B cell (primary cell): ENCODE measurements at regions not wholly inside any gene's neighbourhood (a gene's known extent, or its start where the extent isn't known, plus 50 kb on each side); places are given as distances from the start of the nearest gene placed in this dataset.

Experiments
- ATAC-seq: fragments of 200-7000 bp; cut with Tn5 transposase; one replicate; pipeline ENCODE4 v1.10.0; 2021; ENCODE audit warnings: low read depth, mild to moderate bottlenecking, moderate number of reproducible peaks, moderate library complexity
- CTCF ChIA-PET: fragments of 350-600 bp; sonication (Branson Sonifier 250); formaldehyde crosslinking; loops from one replicate; lab custom pipeline; 2021; ENCODE audit warnings: antibody characterized with exemption, inconsistent platforms; lab: Charles Lee
- POLR2A ChIA-PET: fragments of 350-600 bp; sonication (Branson Sonifier 250); formaldehyde crosslinking; loops from one replicate; lab custom pipeline; 2021; ENCODE audit warnings: antibody characterized with exemption; lab: Charles Lee
- DNase-seq: peaks from one replicate; pipeline ENCODE4 v3.0.0; 2013
- H2AFZ ChIP-seq: 2 replicates; pipeline ENCODE4 v1.6.1; 2012; ENCODE audit warnings: mild to moderate bottlenecking, low read depth, low read length; ENCODE audit not compliant: insufficient read depth, poor library complexity, severe bottlenecking
- H3K27ac ChIP-seq, 2 donors: 1 replicate in 1 of 2; 2 replicates in 1 of 2; pipeline ENCODE4 v1.5.1; 2012 to 2013; ENCODE audit warnings: low read length in 2 of 2, mild to moderate bottlenecking in 2 of 2, moderate library complexity in 1 of 2
- H3K27me3 ChIP-seq, 4 experiments: fragments of 200-600 bp in 1 of 4; sonication (generic) in 1 of 4; replicated peaks in 1 of 4; 1 replicate in 2 of 4; 2 replicates in 2 of 4; pipeline versions ENCODE4 v1.6.1 to v1.7.0; 2013 to 2016; ENCODE audit warnings: low read length in 3 of 4, mild to moderate bottlenecking in 2 of 4, mixed read lengths in 1 of 4, moderate library complexity in 1 of 4; ENCODE audit not compliant: insufficient read depth in 4 of 4, control insufficient read depth in 3 of 4; ENCODE audit errors: control extremely low read depth in 1 of 4
- H3K36me3 ChIP-seq, 2 experiments: replicated peaks in 1 of 2; 1 replicate in 1 of 2; 2 replicates in 1 of 2; pipeline versions ENCODE4 v1.6.1 to v1.7.1; 2013; ENCODE audit warnings: low read length in 1 of 2; ENCODE audit not compliant: insufficient read depth in 2 of 2, control insufficient read depth in 1 of 2; ENCODE audit errors: control extremely low read depth in 1 of 2, extremely low read depth in 1 of 2
- H3K4me1 ChIP-seq, 2 donors: fragments of 200-600 bp in 1 of 2; sonication (generic) in 1 of 2; 1 replicate in 1 of 2; 2 replicates in 1 of 2; pipeline versions ENCODE4 v1.5.1 to v1.6.1; 2013 to 2017; ENCODE audit warnings: low read length in 2 of 2; ENCODE audit not compliant: control insufficient read depth in 2 of 2, insufficient read depth in 2 of 2
- H3K4me2 ChIP-seq: replicated peaks from 2 replicates; pipeline ENCODE3; 2012; ENCODE audit warnings: mild to moderate bottlenecking, low read depth, low read length; ENCODE audit not compliant: poor library complexity, severe bottlenecking
- H3K4me3 ChIP-seq, 5 experiments: fragments of 200-600 bp in 1 of 5; sonication (generic) in 1 of 5; 1 replicate in 3 of 5; 2 replicates in 2 of 5; pipeline versions ENCODE4 v1.5.1 to v1.7.0; 2011 to 2016; ENCODE audit warnings: low read length in 4 of 5, mild to moderate bottlenecking in 4 of 5, low read depth in 2 of 5, control low read depth in 1 of 5, moderate library complexity in 1 of 5; ENCODE audit not compliant: insufficient read depth in 1 of 5; ENCODE audit errors: control extremely low read depth in 1 of 5, extremely low read depth in 1 of 5
- H3K79me2 ChIP-seq: fragments of 200-600 bp; sonication (generic); one replicate; pipeline ENCODE4 v1.6.0; 2016; ENCODE audit warnings: low read length; ENCODE audit not compliant: control insufficient read depth, insufficient read depth
- H3K9ac ChIP-seq: fragments of 200-600 bp; sonication (generic); 2 replicates; pipeline ENCODE4 v1.6.1; 2017; ENCODE audit warnings: mild to moderate bottlenecking, low read length, moderate library complexity
- H3K9me3 ChIP-seq, 3 donors: one replicate each; pipeline versions ENCODE4 v1.6.1 to v1.7.1; 2013; ENCODE audit warnings: low read length in 2 of 3; ENCODE audit not compliant: control insufficient read depth in 2 of 3, insufficient read depth in 1 of 3; ENCODE audit errors: control extremely low read depth in 1 of 3
- H4K20me1 ChIP-seq: 2 replicates; pipeline ENCODE4 v1.6.0; 2012; ENCODE audit warnings: mild to moderate bottlenecking, low read length; ENCODE audit not compliant: insufficient read depth, control insufficient read depth, poor library complexity, severe bottlenecking
- H3K27ac Mint-ChIP-seq: one replicate; pipeline ENCODE4 v1.8.0; 2021; ENCODE audit warnings: mixed read lengths
- H3K27me3 Mint-ChIP-seq: one replicate; pipeline ENCODE4 v1.8.0; 2021; ENCODE audit warnings: mixed read lengths
- H3K4me1 Mint-ChIP-seq: one replicate; pipeline ENCODE4 v1.8.0; 2021; ENCODE audit warnings: mixed read lengths
- H3K4me3 Mint-ChIP-seq: one replicate; pipeline ENCODE4 v1.8.0; 2021; ENCODE audit warnings: mixed read lengths
- H3K9me3 Mint-ChIP-seq: one replicate; pipeline ENCODE4 v1.8.0; 2022; ENCODE audit warnings: mixed read lengths; ENCODE audit not compliant: insufficient read depth
- EZH2 ChIP-seq: IDR thresholded peaks from 2 replicates; pipeline ENCODE4 v1.6.1; 2012; ENCODE audit warnings: borderline replicate concordance, low read depth, mild to moderate bottlenecking, moderate library complexity, low read length; ENCODE audit not compliant: insufficient read depth, poor library complexity, severe bottlenecking
- WGBS: methylation state at CpG from one replicate; pipeline ENCODE4 v1.1.5; 2013; ENCODE audit warnings: missing lambda C conversion rate; ENCODE audit not compliant: insufficient coverage; 5-methylcytosine and 5-hydroxymethylcytosine counted together
- intact Hi-C: fragments of 100-400 bp; cut with micrococcal nuclease; formaldehyde crosslinking; loops from one replicate; pipeline ENCODE4 v1.10.0; 2022
- TF ChIP-seq, protein P1 (sequence below): fragments of 200-600 bp; IDR thresholded peaks from one replicate; pipeline ENCODE4 v1.8.0; 2022; ENCODE audit warnings: antibody characterized with exemption, mild to moderate bottlenecking

DNA sequence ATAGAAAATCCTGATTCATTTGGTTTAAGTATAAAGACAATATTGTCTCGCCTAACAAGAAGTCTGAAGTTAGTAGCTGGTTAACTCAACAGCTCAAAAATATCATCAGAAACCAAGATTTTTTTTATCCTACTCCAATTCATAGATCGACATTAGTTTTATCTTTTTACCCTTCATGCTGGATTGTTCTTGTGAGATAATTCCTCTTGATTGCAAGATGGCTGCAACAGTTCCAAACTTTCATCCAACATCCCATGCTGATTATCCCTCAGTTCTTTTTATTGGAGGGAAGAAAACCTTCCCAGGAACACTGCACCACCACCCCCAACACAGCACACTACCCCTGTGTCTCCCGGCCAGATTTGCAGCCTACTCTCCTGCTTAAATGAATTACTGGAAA is 370.2 kb upstream of the RAB6C start:
- no CpG with 5 or more reads among the region's 3 CpGs for WGBS
- Histone ChIP-seq H3K36me3 (no peaks in the 10 kb centered on the region), H3K79me2 (no peaks in the 10 kb centered on the region), H2AFZ (no peak overlapping the region), H3K9me3 (peaks cover 0 to 5% (median 0%) of the 10 kb centered on the region in 3 donors), H3K27ac (no peak overlapping the region), H3K9ac (no peak overlapping the region), H3K27me3 (peaks cover 0 to 3% (median 0%) of the 10 kb centered on the region in 4 experiments), H4K20me1 (no peaks in the 10 kb centered on the region), H3K4me1 (no peaks in the 10 kb centered on the region), H3K4me2 (no peak overlapping the region), H3K4me3 (no peak overlapping the region)
- H3K4me1 Mint-ChIP-seq = no peaks in the 10 kb centered on the region
- peaks cover 15% of the 10 kb centered on the region for H3K27me3 Mint-ChIP-seq
- POLR2A ChIA-PET = no interaction called here
- no peak overlapping the region for H3K27ac Mint-ChIP-seq
- intact Hi-C loops = no loop called here
- no peak for TF ChIP-seq EZH2
- TF ChIP-seq, protein P1, sequence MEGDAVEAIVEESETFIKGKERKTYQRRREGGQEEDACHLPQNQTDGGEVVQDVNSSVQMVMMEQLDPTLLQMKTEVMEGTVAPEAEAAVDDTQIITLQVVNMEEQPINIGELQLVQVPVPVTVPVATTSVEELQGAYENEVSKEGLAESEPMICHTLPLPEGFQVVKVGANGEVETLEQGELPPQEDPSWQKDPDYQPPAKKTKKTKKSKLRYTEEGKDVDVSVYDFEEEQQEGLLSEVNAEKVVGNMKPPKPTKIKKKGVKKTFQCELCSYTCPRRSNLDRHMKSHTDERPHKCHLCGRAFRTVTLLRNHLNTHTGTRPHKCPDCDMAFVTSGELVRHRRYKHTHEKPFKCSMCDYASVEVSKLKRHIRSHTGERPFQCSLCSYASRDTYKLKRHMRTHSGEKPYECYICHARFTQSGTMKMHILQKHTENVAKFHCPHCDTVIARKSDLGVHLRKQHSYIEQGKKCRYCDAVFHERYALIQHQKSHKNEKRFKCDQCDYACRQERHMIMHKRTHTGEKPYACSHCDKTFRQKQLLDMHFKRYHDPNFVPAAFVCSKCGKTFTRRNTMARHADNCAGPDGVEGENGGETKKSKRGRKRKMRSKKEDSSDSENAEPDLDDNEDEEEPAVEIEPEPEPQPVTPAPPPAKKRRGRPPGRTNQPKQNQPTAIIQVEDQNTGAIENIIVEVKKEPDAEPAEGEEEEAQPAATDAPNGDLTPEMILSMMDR = no peak
- peaks cover 5% of the 10 kb centered on the region for H3K9me3 Mint-ChIP-seq
- no peak for ATAC-seq
- H3K4me3 Mint-ChIP-seq = no peak overlapping the region
- CTCF ChIA-PET = no interaction called here
- DNase-seq = no peak

DNA sequence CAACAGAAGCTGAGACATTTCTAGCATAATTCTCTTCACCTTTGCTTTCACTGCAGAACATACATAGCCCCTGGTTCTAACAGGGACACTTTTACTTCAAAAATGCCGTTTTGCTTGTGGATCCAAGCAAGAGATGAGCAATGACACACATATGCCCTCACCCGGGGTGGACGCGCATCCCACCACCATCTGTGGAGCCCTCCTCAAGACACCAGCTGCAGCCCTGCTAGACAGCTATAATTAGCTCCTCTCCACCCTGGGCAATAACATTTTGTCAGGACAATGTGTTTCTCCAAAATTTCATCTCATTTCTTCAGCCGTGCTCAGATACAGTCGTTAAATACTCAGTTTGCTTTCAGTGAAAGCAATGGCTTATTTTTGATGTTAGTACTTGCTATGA is 368.7 kb upstream of the RAB6C start:
- no peaks in the 10 kb centered on the region for H3K4me1 Mint-ChIP-seq
- no peaks in the 10 kb centered on the region for H3K36me3 ChIP-seq
- H3K27ac Mint-ChIP-seq = no peak overlapping the region
- 96% methylated on average over 4 of the region's 6 CpGs for WGBS
- H3K27me3 ChIP-seq = peaks cover 0 to 3% (median 0%) of the 10 kb centered on the region in 4 experiments
- ATAC-seq = no peak
- no peaks in the 10 kb centered on the region for H4K20me1 ChIP-seq
- TF ChIP-seq, protein P1 = no peak
- no peak for TF ChIP-seq EZH2
- no peak overlapping the region for H3K27ac ChIP-seq
- ChIA-PET CTCF (no interaction called here), POLR2A (no interaction called here)
- peaks cover 5% of the 10 kb centered on the region for H3K9me3 Mint-ChIP-seq
- intact Hi-C loops = no loop called here
- peaks cover 15% of the 10 kb centered on the region for H3K27me3 Mint-ChIP-seq
- peaks cover 0 to 11% (median 0%) of the 10 kb centered on the region in 3 donors for H3K9me3 ChIP-seq
- no peak overlapping the region for H3K4me2 ChIP-seq
- H2AFZ ChIP-seq = no peak overlapping the region
- no peak for DNase-seq
- no peak overlapping the region for H3K9ac ChIP-seq
- no peak overlapping the region for H3K4me3 Mint-ChIP-seq
- no peaks in the 10 kb centered on the region for H3K4me1 ChIP-seq
- H3K79me2 ChIP-seq = no peaks in the 10 kb centered on the region
- H3K4me3 ChIP-seq = no peak overlapping the region
